GM18520 (cell line): ENCODE measurements at regions not wholly inside any gene's neighbourhood (a gene's known extent, or its start where the extent isn't known, plus 50 kb on each side); places are given as distances from the start of the nearest gene placed in this dataset.
"Not testable (repeated sequence)": the region's sequence is repeated elsewhere in the genome, so short reads cannot be mapped to it uniquely, and the experiment has no call there.

Experiments
- ATAC-seq: cut with Tn5 transposase; IDR thresholded peaks from one replicate; pipeline ENCODE4 v1.9.1; 2021; ENCODE audit not compliant: unreplicated experiment

GRCh38 chr16:86244936-86245335, 265.4 kb upstream of the FOXF1 start:
- no peak for ATAC-seq

DNA sequence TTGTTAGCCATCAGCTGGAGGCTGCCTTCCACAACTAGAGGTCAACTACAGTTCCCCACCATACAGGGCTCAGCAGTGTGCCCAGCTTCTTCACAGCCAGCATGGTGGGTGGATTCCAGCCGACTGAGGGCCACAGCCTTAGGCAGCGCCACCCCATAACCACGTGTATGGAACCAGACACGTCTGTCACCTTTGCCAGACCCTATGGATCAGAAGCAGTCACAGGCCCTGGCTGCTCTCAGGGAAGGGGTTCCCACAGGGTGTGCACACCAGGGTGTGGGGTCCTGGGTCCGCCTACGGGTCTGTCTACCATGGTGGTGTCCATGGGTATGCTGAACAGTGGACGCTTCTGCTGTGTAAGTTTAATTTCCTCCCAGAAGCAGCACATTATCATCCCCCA, 265.0 kb upstream of the FOXF1 start:
- no peak for ATAC-seq

DNA sequence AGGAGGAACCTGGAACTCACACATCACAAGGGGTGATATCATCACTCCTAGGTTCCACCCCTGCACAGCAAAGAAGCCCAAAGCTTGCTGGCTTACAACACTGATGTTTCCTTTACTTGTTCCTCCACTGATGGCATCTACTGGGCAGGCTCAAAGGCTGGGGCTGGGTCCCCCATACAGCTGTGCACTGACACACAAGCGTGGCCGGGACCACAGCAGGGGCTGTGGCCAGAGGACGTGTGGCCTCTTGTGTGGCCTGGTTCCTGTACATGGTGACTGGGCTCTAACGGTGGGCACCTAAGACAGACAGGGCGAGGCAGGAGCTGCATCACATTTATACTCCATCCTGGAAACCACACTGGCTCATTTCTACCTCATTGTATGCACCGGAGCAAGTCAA, 264.4 kb upstream of the FOXF1 start:
- no peak for ATAC-seq

GRCh38 chr16:86248310-86248905, 261.9 kb upstream of the FOXF1 start:
- no peak for ATAC-seq

DNA sequence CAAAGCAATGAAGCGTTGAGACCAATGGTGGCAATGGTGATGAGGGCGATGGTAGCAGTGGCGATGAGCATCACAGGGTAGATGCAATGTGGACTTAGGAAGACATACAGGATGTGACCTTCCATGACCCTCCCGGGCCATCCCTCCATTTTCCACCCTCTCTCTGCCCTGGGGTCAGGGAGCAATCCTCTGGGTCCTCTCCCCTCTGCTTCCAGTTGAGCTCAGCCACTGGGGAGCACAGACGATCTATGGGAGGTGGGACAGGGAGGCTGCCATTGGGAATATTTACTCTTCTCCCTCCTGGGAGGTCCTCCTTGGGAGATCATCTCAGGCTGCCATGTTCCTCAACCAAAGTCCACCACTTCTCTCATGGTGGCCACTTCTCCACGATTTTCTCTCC, 260.7 kb upstream of the FOXF1 start:
- ATAC-seq = no peak

- ATAC-seq = no peak
Measured at GRCh38 chr16:86251682-86252081, 258.6 kb upstream of the FOXF1 start.

DNA sequence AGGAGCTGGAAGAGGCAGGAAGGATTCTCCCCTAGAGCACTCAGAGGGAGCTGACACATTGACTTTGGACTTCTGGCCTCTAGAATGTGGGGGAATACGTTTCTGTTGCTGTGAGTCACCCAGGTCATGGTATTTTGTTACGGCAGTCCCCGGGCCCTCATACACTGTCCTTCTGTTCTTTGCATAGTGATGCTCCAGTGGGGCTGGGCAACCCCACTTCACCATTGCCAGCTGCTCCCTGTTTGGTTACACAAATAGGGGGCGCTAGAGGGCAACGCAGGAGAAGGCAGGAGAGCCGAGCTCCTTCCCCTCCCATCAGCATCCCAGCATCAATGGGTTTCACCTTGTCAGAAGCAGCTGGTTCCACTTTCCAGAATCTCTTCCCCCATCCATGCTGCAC, 257.7 kb upstream of the FOXF1 start:
- no peak for ATAC-seq

DNA sequence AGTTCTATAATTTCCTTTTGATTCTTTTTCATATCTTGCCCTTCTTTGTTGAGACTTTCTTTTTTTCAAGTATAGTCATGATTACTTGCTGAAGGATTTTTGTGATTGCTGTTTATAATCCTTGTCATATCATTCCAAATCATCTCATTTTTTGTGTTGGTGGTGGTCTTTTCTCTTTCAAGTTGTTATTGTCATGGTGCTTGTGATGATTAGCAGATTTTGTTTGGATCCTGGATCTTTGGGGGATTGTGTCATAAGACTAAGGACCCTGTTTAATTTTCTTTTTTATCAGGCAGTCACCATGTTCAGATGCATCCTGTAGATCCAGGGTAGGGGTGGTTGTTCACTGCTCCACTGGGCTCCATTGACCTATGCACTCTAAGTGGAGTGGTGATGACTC, 254.4 kb upstream of the FOXF1 start:
- no peak for ATAC-seq

DNA sequence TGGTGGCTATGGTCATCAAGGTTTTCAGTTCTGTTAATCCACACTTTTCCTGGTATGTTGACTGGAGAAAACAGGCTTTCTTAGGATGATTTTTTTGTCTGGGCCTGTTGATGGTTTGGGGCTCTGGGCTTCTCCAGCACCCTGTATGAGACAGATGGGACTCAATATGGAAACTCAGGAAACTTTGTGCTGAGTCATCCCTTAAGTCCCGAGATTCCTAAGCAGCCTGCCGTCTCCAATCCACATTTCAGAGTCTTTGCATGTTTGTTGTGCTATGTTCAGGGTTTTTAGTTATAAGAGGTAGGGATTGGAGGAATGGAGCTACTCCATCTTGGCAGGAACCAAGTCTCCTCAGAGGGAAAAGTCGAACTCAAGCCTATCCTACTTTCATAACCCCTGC, 253.3 kb upstream of the FOXF1 start:
- ATAC-seq = no peak

GRCh38 chr16:86257546-86257945, 252.8 kb upstream of the FOXF1 start:
- ATAC-seq = no peak

GRCh38 chr16:86258713-86259112, 251.6 kb upstream of the FOXF1 start:
- ATAC-seq = no peak

GRCh38 chr16:86259499-86259898, 250.8 kb upstream of the FOXF1 start:
- ATAC-seq = no peak

- no peak for ATAC-seq
Measured at GRCh38 chr16:86261379-86261778, 248.9 kb upstream of the FOXF1 start.

DNA sequence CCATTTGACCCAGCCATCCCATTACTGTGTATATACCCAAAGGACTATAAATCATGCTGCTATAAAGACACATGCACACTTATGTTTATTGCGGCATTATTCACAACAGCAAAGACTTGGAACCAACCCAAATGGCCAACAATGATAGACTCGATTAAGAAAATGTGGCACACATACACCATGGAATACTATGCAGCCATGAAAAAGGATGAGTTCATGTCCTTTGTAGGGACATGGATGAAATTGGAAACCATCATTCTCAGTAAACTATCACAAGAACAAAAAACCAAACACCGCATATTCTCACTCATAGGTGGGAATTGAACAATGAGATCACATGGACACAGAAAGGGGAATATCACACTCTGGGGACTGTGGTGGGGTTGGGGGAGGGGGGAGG, 242.7 kb upstream of the FOXF1 start:
- ATAC-seq = not testable (repeated sequence)

GRCh38 chr16:86270696-86271095, 239.6 kb upstream of the FOXF1 start:
- no peak for ATAC-seq

DNA sequence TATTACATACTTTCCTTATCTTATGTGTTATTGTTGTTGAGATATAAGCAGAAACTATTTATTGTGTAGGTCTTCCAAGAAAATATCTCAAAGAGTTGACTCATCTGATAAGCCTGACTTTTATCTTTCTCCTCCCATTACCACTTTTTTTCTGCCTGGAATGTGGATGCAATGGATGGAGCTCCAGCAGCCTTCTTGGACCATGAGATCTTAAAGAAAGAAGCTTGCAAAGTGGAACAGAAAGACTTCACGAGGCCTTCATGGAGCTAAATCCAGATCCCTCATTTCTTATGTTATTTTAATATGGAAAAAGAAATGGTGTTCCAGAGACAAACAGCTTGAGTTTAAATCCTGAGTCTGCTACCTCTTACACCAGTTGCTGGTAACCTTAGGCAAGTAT, 237.6 kb upstream of the FOXF1 start:
- no peak for ATAC-seq

- no peak for ATAC-seq
Measured at GRCh38 chr16:86277221-86277620, 233.1 kb upstream of the FOXF1 start.

DNA sequence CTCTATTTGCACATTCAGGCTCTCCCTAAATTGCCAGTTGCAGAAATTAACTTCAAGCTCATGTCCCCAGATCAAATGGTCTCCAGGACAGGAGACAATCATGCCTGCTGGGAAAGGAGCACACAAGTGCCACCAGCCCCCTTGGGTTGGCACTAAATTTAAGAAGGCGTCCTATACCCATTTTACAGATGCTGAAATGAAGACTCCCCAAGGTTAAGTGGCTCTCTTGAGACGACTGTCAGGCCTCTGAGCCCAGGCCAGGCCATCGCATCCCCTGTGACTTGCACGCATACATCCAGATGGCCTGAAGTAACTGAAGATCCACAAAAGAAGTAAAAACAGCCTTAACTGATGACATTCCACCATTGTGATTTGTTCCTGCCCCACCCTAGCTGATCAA, 232.5 kb upstream of the FOXF1 start:
- ATAC-seq = not testable (repeated sequence)

- no peak for ATAC-seq
Measured at GRCh38 chr16:86281421-86281820, 228.9 kb upstream of the FOXF1 start.

GRCh38 chr16:86283944-86284343, 226.4 kb upstream of the FOXF1 start:
- no peak for ATAC-seq

- no peak for ATAC-seq
Measured at GRCh38 chr16:86285421-86285820, 224.9 kb upstream of the FOXF1 start.

GRCh38 chr16:86285938-86286921, 224.1 kb upstream of the FOXF1 start:
- ATAC-seq = no peak
